ENCODE measurements at regions not wholly inside any gene's neighbourhood (a gene's known extent, or its start where the extent isn't known, plus 50 kb on each side); places are given as distances from the start of the nearest gene placed in this dataset.

- TF ChIP-seq, protein P1, sequence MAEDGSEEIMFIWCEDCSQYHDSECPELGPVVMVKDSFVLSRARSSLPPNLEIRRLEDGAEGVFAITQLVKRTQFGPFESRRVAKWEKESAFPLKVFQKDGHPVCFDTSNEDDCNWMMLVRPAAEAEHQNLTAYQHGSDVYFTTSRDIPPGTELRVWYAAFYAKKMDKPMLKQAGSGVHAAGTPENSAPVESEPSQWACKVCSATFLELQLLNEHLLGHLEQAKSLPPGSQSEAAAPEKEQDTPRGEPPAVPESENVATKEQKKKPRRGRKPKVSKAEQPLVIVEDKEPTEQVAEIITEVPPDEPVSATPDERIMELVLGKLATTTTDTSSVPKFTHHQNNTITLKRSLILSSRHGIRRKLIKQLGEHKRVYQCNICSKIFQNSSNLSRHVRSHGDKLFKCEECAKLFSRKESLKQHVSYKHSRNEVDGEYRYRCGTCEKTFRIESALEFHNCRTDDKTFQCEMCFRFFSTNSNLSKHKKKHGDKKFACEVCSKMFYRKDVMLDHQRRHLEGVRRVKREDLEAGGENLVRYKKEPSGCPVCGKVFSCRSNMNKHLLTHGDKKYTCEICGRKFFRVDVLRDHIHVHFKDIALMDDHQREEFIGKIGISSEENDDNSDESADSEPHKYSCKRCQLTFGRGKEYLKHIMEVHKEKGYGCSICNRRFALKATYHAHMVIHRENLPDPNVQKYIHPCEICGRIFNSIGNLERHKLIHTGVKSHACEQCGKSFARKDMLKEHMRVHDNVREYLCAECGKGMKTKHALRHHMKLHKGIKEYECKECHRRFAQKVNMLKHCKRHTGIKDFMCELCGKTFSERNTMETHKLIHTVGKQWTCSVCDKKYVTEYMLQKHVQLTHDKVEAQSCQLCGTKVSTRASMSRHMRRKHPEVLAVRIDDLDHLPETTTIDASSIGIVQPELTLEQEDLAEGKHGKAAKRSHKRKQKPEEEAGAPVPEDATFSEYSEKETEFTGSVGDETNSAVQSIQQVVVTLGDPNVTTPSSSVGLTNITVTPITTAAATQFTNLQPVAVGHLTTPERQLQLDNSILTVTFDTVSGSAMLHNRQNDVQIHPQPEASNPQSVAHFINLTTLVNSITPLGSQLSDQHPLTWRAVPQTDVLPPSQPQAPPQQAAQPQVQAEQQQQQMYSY (CRISPR knock-in tag; IDR thresholded peaks at IDR 0.05): no peak
- TF ChIP-seq RB1 (IDR thresholded peaks at IDR 0.05; ENCODE audit: borderline replicate concordance): no peak
These were observed 226.6 kb downstream of the HACE1 start (continued) for GRCh38 chr6:104633125-104633524.

DNA sequence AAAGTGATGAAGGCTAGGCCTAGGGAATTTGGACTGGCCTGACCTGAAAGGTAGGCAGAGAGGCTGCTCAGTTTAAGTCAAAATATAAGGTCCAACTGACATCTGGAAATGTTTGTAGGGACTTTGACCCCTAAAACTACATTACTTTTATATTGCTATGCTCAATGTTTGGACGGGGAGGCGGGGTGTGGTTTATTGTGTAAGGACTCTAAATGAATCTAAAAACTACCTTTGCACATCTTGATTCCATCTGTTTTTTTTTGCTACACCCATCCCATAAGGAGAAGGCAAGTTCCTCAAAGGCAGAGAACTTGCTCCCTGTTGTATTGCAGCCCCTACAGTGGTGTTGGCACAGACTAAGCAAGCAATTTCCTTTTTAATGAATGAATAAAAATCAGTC lies 227.1 kb downstream of the HACE1 start:
- no peak for DNase-seq (ENCODE audit: low read depth, low spot score)
- no peaks in the 10 kb centered on the region for H3K4me1 ChIP-seq (ENCODE audit: control insufficient read depth, insufficient read depth, low read length)
- H3K27me3 ChIP-seq (replicated peaks in 1 of 2; ENCODE audit: control insufficient read depth in 2 of 2, insufficient read depth in 2 of 2, low read length in 1 of 2): no peaks in the 10 kb centered on the region
- TF ChIP-seq IRF4 (IDR thresholded peaks at IDR 0.05; ENCODE audit: low read depth, low read length) (no peak), CHD4 (IDR thresholded peaks at IDR 0.05) (no peak), MYC (IDR thresholded peaks at IDR 0.05; ENCODE audit: insufficient read depth, insufficient read length, insufficient replicate concordance, low read length, severe bottlenecking) (no peak), FOXM1 (IDR thresholded peaks at IDR 0.05; ENCODE audit: low read depth, low read length) (no peak), ZNF687 (IDR thresholded peaks at IDR 0.05) (no peak), ESRRA (IDR thresholded peaks at IDR 0.05; ENCODE audit: low read length) (no peak), EGR1 (IDR thresholded peaks at IDR 0.05; ENCODE audit: borderline replicate concordance in 1 of 2, low read depth in 2 of 2, low read length in 2 of 2) (no peak), JUND (IDR thresholded peaks at IDR 0.05; ENCODE audit: low read depth, low read length) (no peak)
- TF ChIP-seq, protein P2, sequence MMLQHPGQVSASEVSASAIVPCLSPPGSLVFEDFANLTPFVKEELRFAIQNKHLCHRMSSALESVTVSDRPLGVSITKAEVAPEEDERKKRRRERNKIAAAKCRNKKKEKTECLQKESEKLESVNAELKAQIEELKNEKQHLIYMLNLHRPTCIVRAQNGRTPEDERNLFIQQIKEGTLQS (IDR thresholded peaks at IDR 0.05; ENCODE audit: borderline replicate concordance, extremely low read depth, low read depth, low read length): no peak
- no peaks in the 10 kb centered on the region for H3K36me3 ChIP-seq (ENCODE audit: control insufficient read depth in 2 of 2, insufficient read depth in 2 of 2, low read length in 1 of 2)
- in situ Hi-C loops (cut with MboI): no loop called here
- BruUV-seq (replicated peaks): no TSS peak
- no peaks in the 10 kb centered on the region for H3K9me3 ChIP-seq (replicated peaks; ENCODE audit: control insufficient read depth, insufficient read depth, low read length)
- intact Hi-C loops (cut with micrococcal nuclease; ENCODE audit: unreplicated experiment): no loop called here
- no peak for FAIRE-seq
- H3K4me2 ChIP-seq (ENCODE audit: control insufficient read depth, insufficient read depth): no peak overlapping the region
- no peak overlapping the region for H3K4me3 ChIP-seq
- ChIA-PET CTCF (interaction anchor here (1.1 kb wide), 1 partner anchor 8 kb away, joined by 3 read pairs; no protein-coding TSS in a partner anchor), RAD21 (ENCODE audit: unreplicated experiment) (no interaction called here), POLR2A (no interaction called here), SMC1A (ENCODE audit: uncharacterized antibody, unreplicated experiment) (no interaction called here)
- H3K27ac ChIP-seq (ENCODE audit: control insufficient read depth, insufficient read depth): no peak overlapping the region
- H3K79me2 ChIP-seq (ENCODE audit: control insufficient read depth, insufficient read depth, low read length): no peaks in the 10 kb centered on the region
- no peaks in the 10 kb centered on the region for H4K20me1 ChIP-seq (ENCODE audit: control insufficient read depth, insufficient read depth)
- no peak overlapping the region for H2AFZ ChIP-seq (ENCODE audit: control insufficient read depth, low read depth, low read length)
- WGBS (ENCODE audit: insufficient coverage, insufficient replicate concordance, low lambda C conversion rate, missing lambda C conversion rate): 33% methylated on average over 2 of the region's 2 CpGs
- no peak overlapping the region for H3K9ac ChIP-seq (ENCODE audit: control insufficient read depth, insufficient read depth, low read length)
- ATAC-seq: no peak
